SU-DHL-6 (cell line): ENCODE measurements at regions not wholly inside any gene's neighbourhood (a gene's known extent, or its start where the extent isn't known, plus 50 kb on each side); places are given as distances from the start of the nearest gene placed in this dataset.

Experiments
- H2AFZ ChIP-seq: fragments of 200-600 bp; sonication (generic); 2 replicates; pipeline ENCODE4 v1.6.1; 2014; ENCODE audit warnings: low read depth, mild to moderate bottlenecking, moderate library complexity, mixed read lengths, antibody characterized with exemption, low read length; ENCODE audit not compliant: severe bottlenecking
- H3F3A ChIP-seq: fragments of 200-600 bp; shearing (Covaris generic); 2 replicates; pipeline ENCODE4 v1.6.0; 2016; ENCODE audit warnings: antibody characterized with exemption, mild to moderate bottlenecking; ENCODE audit not compliant: insufficient read depth
- H3K27ac ChIP-seq: fragments of 200-600 bp; sonication (generic); 2 replicates; pipeline ENCODE4 v1.5.1; 2016; ENCODE audit warnings: low read depth, mild to moderate bottlenecking, low read length, moderate library complexity, mixed read lengths
- H3K27me3 ChIP-seq: fragments of 200-600 bp; sonication (generic), shearing (Covaris generic); 2 replicates; pipeline ENCODE4 v1.6.0; 2014; ENCODE audit warnings: mild to moderate bottlenecking, low read length
- H3K36me3 ChIP-seq: fragments of 200-600 bp; sonication (generic); 2 replicates; pipeline ENCODE4 v1.6.1; 2014; ENCODE audit warnings: mild to moderate bottlenecking, low read length, mixed read lengths
- H3K4me2 ChIP-seq: fragments of 300-600, 200-600 bp; shearing (Covaris generic), sonication (generic); 2 replicates; pipeline ENCODE4 v1.6.0; 2014; ENCODE audit warnings: low read length, low read depth, mild to moderate bottlenecking; ENCODE audit not compliant: poor library complexity, severe bottlenecking
- H3K4me3 ChIP-seq: fragments of 200-600 bp; sonication (generic); 2 replicates; pipeline ENCODE4 v1.5.1; 2014; ENCODE audit warnings: antibody characterized with exemption, low read length, mild to moderate bottlenecking, mixed read lengths; ENCODE audit not compliant: insufficient read depth, poor library complexity, severe bottlenecking
- H3K79me2 ChIP-seq: fragments of 200-600 bp; sonication (generic); 2 replicates; pipeline ENCODE4 v1.6.1; 2014; ENCODE audit warnings: mild to moderate bottlenecking, low read length, moderate library complexity; ENCODE audit not compliant: insufficient read depth
- H3K9ac ChIP-seq: fragments of 200-600 bp; sonication (generic); 2 replicates; pipeline ENCODE4 v1.7.0; 2014; ENCODE audit warnings: mild to moderate bottlenecking, low read length
- H3K9me2 ChIP-seq: fragments of 200-600 bp; sonication (generic); replicated peaks from 2 replicates; pipeline ENCODE4 v1.6.1; 2014; ENCODE audit warnings: low read length; ENCODE audit not compliant: insufficient read depth
- H3K9me3 ChIP-seq: fragments of 200-600 bp; sonication (generic); 2 replicates; pipeline ENCODE4 v1.6.1; 2014; ENCODE audit warnings: low read length, mixed read lengths; ENCODE audit not compliant: insufficient read depth
- H4K20me1 ChIP-seq: fragments of 200-600 bp; sonication (generic); 2 replicates; pipeline ENCODE4 v1.6.1; 2014; ENCODE audit warnings: low read depth, mild to moderate bottlenecking, antibody characterized with exemption, low read length, moderate library complexity, mixed read lengths
- EZH2phosphoT487 ChIP-seq: fragments of 200-600 bp; sonication (generic), shearing (Covaris generic); conservative IDR thresholded peaks from 2 replicates; pipeline ENCODE4 v1.6.1; 2018; ENCODE audit warnings: mild to moderate bottlenecking, antibody characterized with exemption, low read length, moderate library complexity, mixed read lengths
- TF ChIP-seq, protein P1 (sequence below): fragments of 200-600 bp; sonication (generic); IDR thresholded peaks from one replicate; pipeline ENCODE4 v1.5.1; 2017; ENCODE audit warnings: antibody characterized with exemption, mild to moderate bottlenecking, low read length, moderate library complexity; ENCODE audit not compliant: insufficient read depth, poor library complexity, severe bottlenecking

DNA sequence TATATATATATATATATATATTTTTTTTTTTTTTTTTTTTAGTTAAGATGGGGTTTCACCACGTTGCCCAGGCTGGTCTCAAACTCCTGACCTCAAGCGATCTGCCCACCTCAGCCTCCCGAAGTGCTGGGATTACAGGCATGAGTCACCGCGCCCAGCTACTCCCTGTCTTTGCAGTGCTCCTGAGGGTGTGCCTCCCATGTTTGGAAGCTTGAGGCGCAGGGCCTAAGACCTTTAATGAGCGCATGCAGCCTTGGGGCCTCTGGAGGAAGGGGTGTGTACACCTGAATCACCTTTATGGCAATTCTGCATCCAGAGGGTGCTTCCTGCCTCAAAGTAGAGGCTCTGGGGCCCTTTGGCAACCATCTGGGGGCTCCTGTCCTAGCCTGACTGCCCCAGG, 219.4 kb upstream of the CIBAR2 start:
- H3K27me3 ChIP-seq = no peaks in the 10 kb centered on the region

DNA sequence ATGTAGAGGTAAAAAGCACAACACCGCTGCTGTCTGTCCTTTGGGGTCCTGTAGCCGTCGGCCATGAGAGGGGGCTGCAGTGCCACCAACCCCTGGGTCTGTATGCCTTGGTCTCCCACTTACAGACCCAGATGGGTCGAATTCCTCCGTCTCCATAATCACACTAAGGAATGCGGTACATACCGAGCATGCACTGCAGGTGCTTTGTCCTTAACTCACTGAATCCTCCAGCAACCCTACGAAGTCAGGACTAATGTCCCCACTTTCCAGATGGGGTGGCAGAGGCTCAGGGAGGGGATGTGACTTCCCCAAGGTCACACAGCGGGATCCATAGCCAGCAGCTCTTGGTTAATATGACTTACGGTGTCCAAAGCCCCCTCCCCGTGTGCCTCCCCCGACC, 219.9 kb upstream of the CIBAR2 start:
- Histone ChIP-seq H3K9me2 (no peaks in the 10 kb centered on the region), H3K9ac (no peak overlapping the region), H3K79me2 (no peaks in the 10 kb centered on the region), H3F3A (no peaks in the 10 kb centered on the region), H2AFZ (no peak overlapping the region), H3K4me2 (no peak overlapping the region), H3K36me3 (no peaks in the 10 kb centered on the region), H4K20me1 (no peaks in the 10 kb centered on the region), H3K9me3 (no peaks in the 10 kb centered on the region), H3K4me3 (no peak overlapping the region), H3K27ac (no peak overlapping the region), H3K27me3 (no peaks in the 10 kb centered on the region)
- TF ChIP-seq, protein P1, sequence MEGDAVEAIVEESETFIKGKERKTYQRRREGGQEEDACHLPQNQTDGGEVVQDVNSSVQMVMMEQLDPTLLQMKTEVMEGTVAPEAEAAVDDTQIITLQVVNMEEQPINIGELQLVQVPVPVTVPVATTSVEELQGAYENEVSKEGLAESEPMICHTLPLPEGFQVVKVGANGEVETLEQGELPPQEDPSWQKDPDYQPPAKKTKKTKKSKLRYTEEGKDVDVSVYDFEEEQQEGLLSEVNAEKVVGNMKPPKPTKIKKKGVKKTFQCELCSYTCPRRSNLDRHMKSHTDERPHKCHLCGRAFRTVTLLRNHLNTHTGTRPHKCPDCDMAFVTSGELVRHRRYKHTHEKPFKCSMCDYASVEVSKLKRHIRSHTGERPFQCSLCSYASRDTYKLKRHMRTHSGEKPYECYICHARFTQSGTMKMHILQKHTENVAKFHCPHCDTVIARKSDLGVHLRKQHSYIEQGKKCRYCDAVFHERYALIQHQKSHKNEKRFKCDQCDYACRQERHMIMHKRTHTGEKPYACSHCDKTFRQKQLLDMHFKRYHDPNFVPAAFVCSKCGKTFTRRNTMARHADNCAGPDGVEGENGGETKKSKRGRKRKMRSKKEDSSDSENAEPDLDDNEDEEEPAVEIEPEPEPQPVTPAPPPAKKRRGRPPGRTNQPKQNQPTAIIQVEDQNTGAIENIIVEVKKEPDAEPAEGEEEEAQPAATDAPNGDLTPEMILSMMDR = no peak
- TF ChIP-seq EZH2phosphoT487 = no peak

More for the DNA sequence above, 219.4 kb upstream of the CIBAR2 start:
- no peaks in the 10 kb centered on the region for H4K20me1 ChIP-seq
- no peak overlapping the region for H3K9ac ChIP-seq
- H3K27ac ChIP-seq = no peak overlapping the region
- H3F3A ChIP-seq = no peaks in the 10 kb centered on the region
- TF ChIP-seq, protein P1 = no peak
- TF ChIP-seq EZH2phosphoT487 = no peak
- no peak overlapping the region for H2AFZ ChIP-seq
- no peaks in the 10 kb centered on the region for H3K9me3 ChIP-seq
- no peaks in the 10 kb centered on the region for H3K36me3 ChIP-seq
- no peaks in the 10 kb centered on the region for H3K9me2 ChIP-seq
- H3K79me2 ChIP-seq = no peaks in the 10 kb centered on the region
- H3K4me2 ChIP-seq = no peak overlapping the region
- no peak overlapping the region for H3K4me3 ChIP-seq

DNA sequence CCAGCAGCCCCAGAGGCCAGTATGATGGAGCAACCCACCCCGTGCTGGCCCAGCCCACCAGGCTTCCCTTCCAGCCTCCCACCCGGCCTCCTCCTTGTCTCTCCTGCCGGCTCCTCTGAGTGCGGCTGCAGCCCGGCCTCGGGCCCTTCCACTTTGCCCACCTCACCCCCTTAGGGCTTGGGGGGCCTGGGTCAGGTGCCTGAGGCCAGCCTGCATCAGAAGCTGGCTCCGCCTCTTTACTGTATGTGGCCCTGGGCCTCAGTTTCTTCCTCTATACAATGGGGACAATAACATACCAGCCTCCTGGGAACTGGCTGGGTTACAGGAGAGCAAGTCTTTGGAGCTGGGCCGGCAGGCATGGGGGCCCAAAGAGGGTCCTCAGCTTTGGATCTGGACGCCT, 221.1 kb upstream of the CIBAR2 start:
- Histone ChIP-seq H3K79me2 (no peaks in the 10 kb centered on the region), H3K27me3 (no peaks in the 10 kb centered on the region), H2AFZ (no peak overlapping the region), H3K27ac (no peak overlapping the region), H4K20me1 (no peaks in the 10 kb centered on the region), H3K9ac (no peak overlapping the region), H3K9me2 (no peaks in the 10 kb centered on the region), H3K9me3 (no peaks in the 10 kb centered on the region), H3K4me3 (no peak overlapping the region), H3K36me3 (no peaks in the 10 kb centered on the region), H3K4me2 (no peak overlapping the region), H3F3A (no peaks in the 10 kb centered on the region)
- TF ChIP-seq, protein P1 = no peak
- no peak for TF ChIP-seq EZH2phosphoT487
